WTC11 (cell line): ENCODE measurements at regions not wholly inside any gene's neighbourhood (a gene's known extent, or its start where the extent isn't known, plus 50 kb on each side); places are given as distances from the start of the nearest gene placed in this dataset.

Experiments
- ATAC-seq: fragments of 200-7000 bp; cut with Tn5 transposase; 2 replicates; pipeline ENCODE4 v1.10.0; 2021; ENCODE audit warnings: mild to moderate bottlenecking, moderate library complexity
- CTCF ChIA-PET: fragments of 300-600 bp; sonication (Branson Sonifier 250); formaldehyde crosslinking; loops from one replicate; lab custom pipeline; 2021; ENCODE audit warnings: antibody characterized with exemption; lab: Charles Lee
- POLR2A ChIA-PET: fragments of 350-600 bp; sonication (Branson Sonifier 250); formaldehyde crosslinking; loops from one replicate; lab custom pipeline; 2021; ENCODE audit warnings: antibody characterized with exemption; lab: Charles Lee
- DNase-seq: peaks from one replicate; pipeline ENCODE4 v3.0.0; 2021; ENCODE audit warnings: low spot score
- H3K27ac Mint-ChIP-seq: 2 replicates; pipeline ENCODE4 v1.8.0; 2021; ENCODE audit warnings: mixed read lengths
- H3K27me3 Mint-ChIP-seq: 2 replicates; pipeline ENCODE4 v1.8.0; 2021; ENCODE audit warnings: low read depth, mild to moderate bottlenecking, moderate library complexity, mixed read lengths
- H3K36me3 Mint-ChIP-seq: 2 replicates; pipeline ENCODE4 v1.8.0; 2021; ENCODE audit warnings: mixed read lengths
- H3K4me1 Mint-ChIP-seq: 2 replicates; pipeline ENCODE4 v1.8.0; 2022; ENCODE audit warnings: mixed read lengths
- H3K4me3 Mint-ChIP-seq: 2 replicates; pipeline ENCODE4 v1.8.0; 2021; ENCODE audit warnings: mild to moderate bottlenecking, moderate library complexity, mixed read lengths
- H3K9me3 Mint-ChIP-seq: 2 replicates; pipeline ENCODE4 v1.8.0; 2021; ENCODE audit warnings: mixed read lengths
- CTCF ChIP-seq: fragments of 200-600 bp; IDR thresholded peaks from 2 replicates; pipeline ENCODE4 v1.8.0; 2022; ENCODE audit warnings: antibody characterized with exemption
- E2F4 ChIP-seq: sonication (generic); formaldehyde crosslinking; IDR thresholded peaks from 2 replicates; pipeline ENCODE4 v1.8.1; 2022; ENCODE audit warnings: low read depth, mild to moderate bottlenecking, moderate library complexity, missing genetic modification reagents, borderline replicate concordance
- E2F5 ChIP-seq: sonication (generic); formaldehyde crosslinking; IDR thresholded peaks from 2 replicates; pipeline ENCODE4 v1.8.1; 2022; ENCODE audit warnings: mild to moderate bottlenecking, moderate library complexity, missing genetic modification reagents
- EMX1 ChIP-seq: fragments of 250-450 bp; sonication (Bioruptor Pico); IDR thresholded peaks from 2 replicates; pipeline ENCODE4 v1.8.0; 2021; ENCODE audit warnings: mild to moderate bottlenecking
- ETV6 ChIP-seq: sonication (generic); formaldehyde crosslinking; IDR thresholded peaks from 2 replicates; pipeline ENCODE4 v1.8.1; 2022; ENCODE audit warnings: mild to moderate bottlenecking, missing genetic modification reagents
- FOXK1 ChIP-seq: sonication (generic); formaldehyde crosslinking; IDR thresholded peaks from 2 replicates; pipeline ENCODE4 v1.8.0; 2022; ENCODE audit warnings: mild to moderate bottlenecking, moderate library complexity, missing genetic modification reagents
- GTF2I ChIP-seq: fragments of 250-450 bp; sonication (Bioruptor Pico); conservative IDR thresholded peaks from 2 replicates; pipeline ENCODE4 v1.4.0; 2021; ENCODE audit warnings: mild to moderate bottlenecking
- NR2C2 ChIP-seq: sonication (generic); formaldehyde crosslinking; IDR thresholded peaks from 2 replicates; pipeline ENCODE4 v1.8.0; 2022; ENCODE audit warnings: mild to moderate bottlenecking, missing genetic modification reagents
- PRDM15 ChIP-seq: sonication (generic); formaldehyde crosslinking; IDR thresholded peaks from 2 replicates; pipeline ENCODE4 v1.8.0; 2022; ENCODE audit warnings: missing genetic modification reagents
- RELA ChIP-seq: sonication (generic); formaldehyde crosslinking; IDR thresholded peaks from 2 replicates; pipeline ENCODE4 v1.8.1; 2022; ENCODE audit warnings: missing genetic modification reagents, mild to moderate bottlenecking, borderline replicate concordance
- SMAD3 ChIP-seq: sonication (generic); formaldehyde crosslinking; IDR thresholded peaks from 2 replicates; pipeline ENCODE4 v1.8.0; 2022; ENCODE audit warnings: missing genetic modification reagents, mild to moderate bottlenecking, borderline replicate concordance
- SMAD4 ChIP-seq: sonication (generic); formaldehyde crosslinking; IDR thresholded peaks from 2 replicates; pipeline ENCODE4 v1.8.0; 2022; ENCODE audit warnings: mild to moderate bottlenecking, missing genetic modification reagents
- TCF7 ChIP-seq: sonication (generic); formaldehyde crosslinking; IDR thresholded peaks from 2 replicates; pipeline ENCODE4 v1.8.0; 2022; ENCODE audit warnings: mild to moderate bottlenecking, low read depth, missing genetic modification reagents, moderate library complexity
- ZNF121 ChIP-seq: sonication (generic); formaldehyde crosslinking; IDR thresholded peaks from 2 replicates; pipeline ENCODE4 v1.8.0; 2023; ENCODE audit warnings: missing genetic modification reagents
- ZNF281 ChIP-seq: sonication (generic); formaldehyde crosslinking; IDR thresholded peaks from 2 replicates; pipeline ENCODE4 v1.8.0; 2023; ENCODE audit warnings: mild to moderate bottlenecking, missing genetic modification reagents
- ZNF317 ChIP-seq: sonication (generic); formaldehyde crosslinking; IDR thresholded peaks from 2 replicates; pipeline ENCODE4 v1.8.1; 2023; ENCODE audit warnings: low read depth, mild to moderate bottlenecking, moderate library complexity, missing genetic modification reagents, borderline replicate concordance
- TF ChIP-seq, protein P1 (sequence below): sonication (generic); formaldehyde crosslinking; IDR thresholded peaks from 2 replicates; pipeline ENCODE4 v1.8.1; 2023; ENCODE audit warnings: mild to moderate bottlenecking, missing genetic modification reagents, moderate library complexity
- TF ChIP-seq, protein P2 (sequence below): sonication (generic); formaldehyde crosslinking; IDR thresholded peaks from 2 replicates; pipeline ENCODE4 v1.8.1; 2023; ENCODE audit warnings: mild to moderate bottlenecking, moderate library complexity, missing genetic modification reagents

- TF ChIP-seq CTCF = no peak
- no peak for TF ChIP-seq NR2C2 (CRISPR knock-in tag)
- no peak for TF ChIP-seq ETV6 (CRISPR knock-in tag)
- no peak for TF ChIP-seq ZNF317 (CRISPR knock-in tag)
- no peak for TF ChIP-seq SMAD4
- TF ChIP-seq PRDM15 (CRISPR knock-in tag) = no peak
- no peak for TF ChIP-seq EMX1 (CRISPR knock-in tag)
- TF ChIP-seq GTF2I (CRISPR knock-in tag) = no peak
- TF ChIP-seq, protein P1, sequence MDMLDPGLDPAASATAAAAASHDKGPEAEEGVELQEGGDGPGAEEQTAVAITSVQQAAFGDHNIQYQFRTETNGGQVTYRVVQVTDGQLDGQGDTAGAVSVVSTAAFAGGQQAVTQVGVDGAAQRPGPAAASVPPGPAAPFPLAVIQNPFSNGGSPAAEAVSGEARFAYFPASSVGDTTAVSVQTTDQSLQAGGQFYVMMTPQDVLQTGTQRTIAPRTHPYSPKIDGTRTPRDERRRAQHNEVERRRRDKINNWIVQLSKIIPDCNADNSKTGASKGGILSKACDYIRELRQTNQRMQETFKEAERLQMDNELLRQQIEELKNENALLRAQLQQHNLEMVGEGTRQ = no peak
- TF ChIP-seq FOXK1 (CRISPR knock-in tag) = no peak
- no peak for TF ChIP-seq RELA (CRISPR knock-in tag)
Observed at GRCh38 chr12:114744285-114744684, 60.3 kb upstream of the TBX3 start (continued).

DNA sequence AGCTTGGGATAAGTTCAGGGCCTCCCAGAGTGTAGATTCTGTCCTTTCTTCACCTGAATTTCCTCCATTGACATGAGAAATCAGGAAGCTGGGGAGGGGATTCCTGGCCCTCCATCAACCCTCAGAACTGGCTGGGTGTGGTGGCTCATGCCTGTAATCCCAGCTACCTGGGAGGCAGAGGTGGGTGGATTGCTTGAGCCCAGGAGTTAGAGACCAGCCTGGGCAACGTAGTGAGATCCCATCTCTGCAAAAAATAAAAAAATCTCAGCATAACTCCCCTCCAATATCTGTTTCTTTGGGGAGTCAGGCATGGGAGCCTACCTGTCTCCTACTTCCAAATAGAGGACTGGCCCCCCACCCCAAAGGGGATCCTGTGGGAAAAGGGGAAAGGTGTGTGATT is 59.8 kb upstream of the TBX3 start:
- Mint-ChIP-seq H3K4me1 (peaks cover 20% of the 10 kb centered on the region), H3K27me3 (peaks cover 2% of the 10 kb centered on the region; the same call in 1 of the 2 replicates), H3K36me3 (no peaks in the 10 kb centered on the region), H3K27ac (no peak overlapping the region), H3K4me3 (no peak overlapping the region), H3K9me3 (no peaks in the 10 kb centered on the region)
- CTCF ChIA-PET = no interaction called here
- ATAC-seq (no peak), DNase-seq (no peak)
- POLR2A ChIA-PET = no interaction called here
- TF ChIP-seq ZNF121 (CRISPR knock-in tag) (peak; percentile 26; the same call in 1 of the 2 replicates), TCF7 (no peak)

DNA sequence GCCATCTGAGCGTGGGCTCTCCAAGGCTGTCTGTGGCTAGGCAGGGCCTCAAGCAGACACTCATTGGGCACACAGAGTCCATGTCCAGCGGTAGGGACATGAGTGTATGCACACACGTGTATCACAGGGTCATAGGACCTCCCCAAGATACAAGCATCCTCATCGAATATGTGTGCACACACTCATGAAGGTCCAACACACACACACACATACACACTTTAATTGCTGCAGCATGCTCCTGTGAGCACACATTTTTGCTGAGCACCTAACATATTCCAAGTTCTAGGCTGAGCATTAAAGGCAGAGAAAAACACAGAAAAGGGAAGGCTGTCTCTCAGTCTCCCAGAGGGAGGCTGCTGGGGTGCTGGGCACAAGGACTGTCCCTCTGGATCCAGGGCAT is 59.3 kb upstream of the TBX3 start:
- no peak overlapping the region for H3K27ac Mint-ChIP-seq
- no peak for DNase-seq
- ATAC-seq = no peak
- H3K27me3 Mint-ChIP-seq = peaks cover 2% of the 10 kb centered on the region; the same call in 1 of the 2 replicates
- no peaks in the 10 kb centered on the region for H3K36me3 Mint-ChIP-seq
- peaks cover 20% of the 10 kb centered on the region for H3K4me1 Mint-ChIP-seq
- H3K4me3 Mint-ChIP-seq = no peak overlapping the region
- ChIA-PET POLR2A (interaction anchor here (0.6 kb wide), 1 partner anchor 67 kb away, joined by 3 read pairs; no protein-coding TSS in a partner anchor), CTCF (no interaction called here)
- no peaks in the 10 kb centered on the region for H3K9me3 Mint-ChIP-seq
- no peak for TF ChIP-seq E2F4 (CRISPR knock-in tag)
- no peak for TF ChIP-seq E2F5 (CRISPR knock-in tag)
- TF ChIP-seq SMAD3 (CRISPR knock-in tag) = no peak
- TF ChIP-seq, protein P2, sequence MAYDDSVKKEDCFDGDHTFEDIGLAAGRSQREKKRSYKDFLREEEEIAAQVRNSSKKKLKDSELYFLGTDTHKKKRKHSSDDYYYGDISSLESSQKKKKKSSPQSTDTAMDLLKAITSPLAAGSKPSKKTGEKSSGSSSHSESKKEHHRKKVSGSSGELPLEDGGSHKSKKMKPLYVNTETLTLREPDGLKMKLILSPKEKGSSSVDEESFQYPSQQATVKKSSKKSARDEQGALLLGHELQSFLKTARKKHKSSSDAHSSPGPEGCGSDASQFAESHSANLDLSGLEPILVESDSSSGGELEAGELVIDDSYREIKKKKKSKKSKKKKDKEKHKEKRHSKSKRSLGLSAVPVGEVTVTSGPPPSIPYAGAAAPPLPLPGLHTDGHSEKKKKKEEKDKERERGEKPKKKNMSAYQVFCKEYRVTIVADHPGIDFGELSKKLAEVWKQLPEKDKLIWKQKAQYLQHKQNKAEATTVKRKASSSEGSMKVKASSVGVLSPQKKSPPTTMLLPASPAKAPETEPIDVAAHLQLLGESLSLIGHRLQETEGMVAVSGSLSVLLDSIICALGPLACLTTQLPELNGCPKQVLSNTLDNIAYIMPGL (CRISPR knock-in tag) = no peak
- no peak for TF ChIP-seq ZNF281 (CRISPR knock-in tag)
